GM23248 (cell line): ENCODE measurements at regions not wholly inside any gene's neighbourhood (a gene's known extent, or its start where the extent isn't known, plus 50 kb on each side); places are given as distances from the start of the nearest gene placed in this dataset. TPM values are rescaled to one million over a fixed set of nuclear protein-coding genes. Genes with fewer than 3 reads are reported as not detected.

Experiments
- DNase-seq: peaks from one replicate; pipeline ENCODE4 v3.0.0-alpha.2; 2015
- H2AFZ ChIP-seq: fragments of 200-600 bp; sonication (generic); 2 replicates; pipeline ENCODE4 v1.6.1; 2016; ENCODE audit warnings: antibody characterized with exemption
- H3F3A ChIP-seq: fragments of 200-600 bp; sonication (generic); 2 replicates; pipeline ENCODE4 v1.6.1; 2016; ENCODE audit warnings: mild to moderate bottlenecking, antibody characterized with exemption, mixed run types; ENCODE audit not compliant: insufficient read depth
- H3K27ac ChIP-seq: fragments of 200-600 bp; sonication (generic); 2 replicates; pipeline ENCODE4 v1.5.1; 2016; ENCODE audit warnings: mild to moderate bottlenecking
- H3K27me3 ChIP-seq: fragments of 200-600 bp; sonication (generic); replicated peaks from 2 replicates; pipeline ENCODE4 v1.6.1; 2016; ENCODE audit warnings: mild to moderate bottlenecking; ENCODE audit not compliant: insufficient read depth
- H3K36me3 ChIP-seq: fragments of 200-600 bp; sonication (generic); 2 replicates; pipeline ENCODE4 v1.6.1; 2016; ENCODE audit warnings: low read depth, mild to moderate bottlenecking
- H3K4me1 ChIP-seq: fragments of 200-600 bp; sonication (generic); 2 replicates; pipeline ENCODE4 v1.6.1; 2016; ENCODE audit warnings: mild to moderate bottlenecking; ENCODE audit not compliant: insufficient read depth
- H3K4me2 ChIP-seq: fragments of 200-600 bp; sonication (generic); one replicate; pipeline ENCODE4 v1.6.1; 2016; ENCODE audit warnings: mild to moderate bottlenecking; ENCODE audit not compliant: unreplicated experiment
- H3K4me3 ChIP-seq: fragments of 200-600 bp; sonication (generic); 2 replicates; pipeline ENCODE4 v1.5.1; 2016; ENCODE audit warnings: mild to moderate bottlenecking
- H3K79me2 ChIP-seq: fragments of 200-600 bp; sonication (generic); 2 replicates; pipeline ENCODE4 v1.6.1; 2016; ENCODE audit warnings: mild to moderate bottlenecking; ENCODE audit not compliant: insufficient read depth
- H3K9ac ChIP-seq: fragments of 200-600 bp; sonication (generic); 2 replicates; pipeline ENCODE4 v1.6.1; 2016; ENCODE audit warnings: mild to moderate bottlenecking
- H3K9me2 ChIP-seq: fragments of 200-600 bp; sonication (generic); 2 replicates; pipeline ENCODE4 v1.6.1; 2016; ENCODE audit warnings: mixed run types, mild to moderate bottlenecking, moderate library complexity; ENCODE audit not compliant: insufficient read depth
- H3K9me3 ChIP-seq: fragments of 200-600 bp; sonication (generic); one replicate; pipeline ENCODE4 v1.6.1; 2017; ENCODE audit warnings: low read depth
- H4K20me1 ChIP-seq: fragments of 200-600 bp; sonication (generic); 2 replicates; pipeline ENCODE4 v1.6.0; 2016; ENCODE audit not compliant: insufficient read depth
- EZH2 ChIP-seq: fragments of 200-600 bp; sonication (generic); IDR thresholded peaks from 2 replicates; pipeline ENCODE4 v1.6.1; 2018; ENCODE audit warnings: antibody characterized with exemption, mild to moderate bottlenecking; ENCODE audit not compliant: insufficient read depth, poor library complexity, severe bottlenecking
- EZH2phosphoT487 ChIP-seq: fragments of 200-600 bp; sonication (generic); IDR thresholded peaks from 2 replicates; pipeline ENCODE4 v1.6.1; 2018; ENCODE audit warnings: antibody characterized with exemption, moderate library complexity, mild to moderate bottlenecking, low read depth; ENCODE audit not compliant: insufficient read depth
- WGBS, 2 experiments: methylation state at CpG; one replicate each; pipeline ENCODE4 v1.1.6; 2015 to 2017; ENCODE audit warnings: low lambda C conversion rate in 2 of 2, low coverage in 1 of 2; ENCODE audit errors: missing lambda C conversion rate in 2 of 2; 5-methylcytosine and 5-hydroxymethylcytosine counted together
- in situ Hi-C: fragments of 300-500 bp; cut with MboI; formaldehyde crosslinking; loops from 2 replicates; pipeline ENCODE4 v1.15.0; 2020
- small RNA-seq: library from RNA; depleted of rRNA; stranded (forward); fragments of <200 nt; gene quantifications from one replicate; pipeline ENCODE3, GENCODE V24; 2014; ENCODE audit warnings: low read depth, low replicate concordance

GRCh38 chr16:72234387-72234786 lies 62.4 kb upstream of the PMFBP1 start:
- no peaks in the 10 kb centered on the region for H3K27me3 ChIP-seq
- in situ Hi-C loops, result no loop called here
- H3K27ac ChIP-seq, result no peak overlapping the region
- no peaks in the 10 kb centered on the region for H3K9me2 ChIP-seq
- H2AFZ ChIP-seq, result no peak overlapping the region
- no peak overlapping the region for H3K9ac ChIP-seq
- no peaks in the 10 kb centered on the region for H3K4me1 ChIP-seq
- no peak overlapping the region for H3K4me3 ChIP-seq
- no peaks in the 10 kb centered on the region for H3K36me3 ChIP-seq
- DNase-seq, result no peak
- no peaks in the 10 kb centered on the region for H3K79me2 ChIP-seq
- H3F3A ChIP-seq, result no peaks in the 10 kb centered on the region
- 82 to 83% methylated on average over 5 of the region's 5 CpGs for whole genome bisulfite sequencing, 2 experiments
- H4K20me1 ChIP-seq, result no peaks in the 10 kb centered on the region
- TF ChIP-seq EZH2, result no peak
- TF ChIP-seq EZH2phosphoT487, result no peak
- H3K4me2 ChIP-seq, result no peak overlapping the region
- no peaks in the 10 kb centered on the region for H3K9me3 ChIP-seq

GRCh38 chr16:72228014-72228413 lies 56.1 kb upstream of the PMFBP1 start:
- DNase-seq, result no peak
- H3F3A ChIP-seq, result no peaks in the 10 kb centered on the region
- H3K27me3 ChIP-seq, result no peaks in the 10 kb centered on the region
- H3K36me3 ChIP-seq, result no peaks in the 10 kb centered on the region
- H3K4me3 ChIP-seq, result no peak overlapping the region
- H3K79me2 ChIP-seq, result no peaks in the 10 kb centered on the region
- no peak overlapping the region for H2AFZ ChIP-seq
- TF ChIP-seq EZH2 (no peak), EZH2phosphoT487 (no peak)
- H3K9me2 ChIP-seq, result no peaks in the 10 kb centered on the region
- WGBS, 2 experiments, result 70 to 77% methylated on average over 8 of the region's 8 CpGs
- no peak overlapping the region for H3K4me2 ChIP-seq
- H3K4me1 ChIP-seq, result no peaks in the 10 kb centered on the region
- no peak overlapping the region for H3K27ac ChIP-seq
- no peaks in the 10 kb centered on the region for H4K20me1 ChIP-seq
- in situ Hi-C loops, result no loop called here
- H3K9ac ChIP-seq, result no peak overlapping the region
- no peaks in the 10 kb centered on the region for H3K9me3 ChIP-seq

- WGBS, 2 experiments, result 77 to 81% methylated on average over 3 of the region's 3 CpGs
- TF ChIP-seq EZH2, result no peak
- TF ChIP-seq EZH2phosphoT487, result no peak
Measured at GRCh38 chr16:72226136-72226535, 54.2 kb upstream of the PMFBP1 start.

GRCh38 chr16:72224260-72224768 lies 52.4 kb upstream of the PMFBP1 start:
- H3K4me2 ChIP-seq, result no peak overlapping the region
- no peaks in the 10 kb centered on the region for H3K79me2 ChIP-seq
- no peaks in the 10 kb centered on the region for H4K20me1 ChIP-seq
- 76 to 78% methylated on average over 6 of the region's 6 CpGs for WGBS, 2 experiments
- no peaks in the 10 kb centered on the region for H3K27me3 ChIP-seq
- in situ Hi-C loops, result no loop called here
- H3K9me2 ChIP-seq, result no peaks in the 10 kb centered on the region
- no peak overlapping the region for H2AFZ ChIP-seq
- H3K4me3 ChIP-seq, result no peak overlapping the region
- DNase-seq, result no peak
- no peaks in the 10 kb centered on the region for H3K9me3 ChIP-seq
- H3K27ac ChIP-seq, result no peak overlapping the region
- H3K4me1 ChIP-seq, result no peaks in the 10 kb centered on the region
- no peaks in the 10 kb centered on the region for H3F3A ChIP-seq
- no peak overlapping the region for H3K9ac ChIP-seq
- TF ChIP-seq EZH2, result no peak
- no peak for TF ChIP-seq EZH2phosphoT487
- no peaks in the 10 kb centered on the region for H3K36me3 ChIP-seq

More at GRCh38 chr16:72226136-72226535, 54.2 kb upstream of the PMFBP1 start:
- H3K4me1 ChIP-seq, result no peaks in the 10 kb centered on the region
- H3K27me3 ChIP-seq, result no peaks in the 10 kb centered on the region
- no peak overlapping the region for H3K4me3 ChIP-seq
- H3K27ac ChIP-seq, result no peak overlapping the region
- in situ Hi-C loops, result no loop called here
- no peak overlapping the region for H3K9ac ChIP-seq
- DNase-seq, result no peak
- H3K4me2 ChIP-seq, result no peak overlapping the region
- H2AFZ ChIP-seq, result no peak overlapping the region
- no peaks in the 10 kb centered on the region for H3K9me3 ChIP-seq
- no peaks in the 10 kb centered on the region for H3K36me3 ChIP-seq
- no peaks in the 10 kb centered on the region for H4K20me1 ChIP-seq
- no peaks in the 10 kb centered on the region for H3K79me2 ChIP-seq
- no peaks in the 10 kb centered on the region for H3K9me2 ChIP-seq
- H3F3A ChIP-seq, result no peaks in the 10 kb centered on the region

GRCh38 chr16:72222503-72222902 lies 50.5 kb upstream of the PMFBP1 start:
- Histone ChIP-seq H3K4me1 (no peaks in the 10 kb centered on the region), H3K4me3 (no peak overlapping the region), H3K4me2 (no peak overlapping the region), H3K79me2 (no peaks in the 10 kb centered on the region), H3K27ac (no peak overlapping the region), H3K36me3 (no peaks in the 10 kb centered on the region), H4K20me1 (no peaks in the 10 kb centered on the region), H3K27me3 (no peaks in the 10 kb centered on the region), H2AFZ (no peak overlapping the region), H3F3A (no peaks in the 10 kb centered on the region), H3K9me2 (no peaks in the 10 kb centered on the region), H3K9me3 (no peaks in the 10 kb centered on the region), H3K9ac (no peak overlapping the region)
- 91 to 100% methylated on average over 2 of the region's 2 CpGs for WGBS, 2 experiments
- no peak for DNase-seq
- TF ChIP-seq EZH2 (no peak), EZH2phosphoT487 (no peak)
- in situ Hi-C loops, result no loop called here

Small RNA genes in the stretch of these regions (small RNA-seq; reads per million reads assigned to genes)
- not detected for gene RF00026
- gene RNU7-90P, result not detected
